Lower lobe of right lung (tissue), 2 donors: ENCODE measurements at regions not wholly inside any gene's neighbourhood (a gene's known extent, or its start where the extent isn't known, plus 50 kb on each side); places are given as distances from the start of the nearest gene placed in this dataset.

ENCODE experiments used
- ATAC-seq, 2 donors: fragments of 200-7000 bp; cut with Tn5 transposase; one replicate each; pipeline ENCODE4 v1.9.1; 2020 to 2022; ENCODE audit warnings: mild to moderate bottlenecking in 2 of 2, moderate library complexity in 2 of 2
- DNase-seq: peaks from one replicate; pipeline ENCODE4 v3.0.0-alpha.2; 2020
- H3K27ac ChIP-seq: fragments of 200-600 bp; one replicate; pipeline ENCODE4 v1.8.0; 2022
- H3K27me3 ChIP-seq: fragments of 200-600 bp; one replicate; pipeline ENCODE4 v1.8.0; 2022; ENCODE audit warnings: low read depth
- H3K36me3 ChIP-seq: fragments of 200-600 bp; one replicate; pipeline ENCODE4 v1.8.0; 2022; ENCODE audit warnings: mild to moderate bottlenecking
- H3K4me1 ChIP-seq: fragments of 200-600 bp; one replicate; pipeline ENCODE4 v1.8.0; 2022
- H3K4me3 ChIP-seq: fragments of 200-600 bp; one replicate; pipeline ENCODE4 v1.8.0; 2022; ENCODE audit warnings: mild to moderate bottlenecking
- H3K9me3 ChIP-seq: fragments of 200-600 bp; one replicate; pipeline ENCODE4 v1.8.0; 2022
- CTCF ChIP-seq: fragments of 200-600 bp; IDR thresholded peaks from one replicate; pipeline ENCODE4 v1.8.0; 2022; ENCODE audit warnings: antibody characterized with exemption, mild to moderate bottlenecking
- intact Hi-C: fragments of 100-400 bp; cut with DNase I; formaldehyde crosslinking; loops from one replicate; pipeline ENCODE4 v1.11.0; 2022
- donor health status: DM: no; HTN: yes; CAD: no; lungs with severe emphysema.

GRCh38 chr5:81883371-81883770, 88.5 kb upstream of the ATG10 start:
- H3K27ac ChIP-seq, result no peak overlapping the region
- intact Hi-C loops, result no loop called here
- no peaks in the 10 kb centered on the region for H3K36me3 ChIP-seq
- no peak overlapping the region for H3K4me3 ChIP-seq
- no peaks in the 10 kb centered on the region for H3K4me1 ChIP-seq
- ATAC-seq (no peak), DNase-seq (no peak)
- no peaks in the 10 kb centered on the region for H3K27me3 ChIP-seq
- no peaks in the 10 kb centered on the region for H3K9me3 ChIP-seq
- TF ChIP-seq CTCF, result no peak

GRCh38 chr5:81881595-81881994, 90.2 kb upstream of the ATG10 start:
- Histone ChIP-seq H3K4me1 (no peaks in the 10 kb centered on the region), H3K27ac (no peak overlapping the region), H3K27me3 (no peaks in the 10 kb centered on the region), H3K9me3 (no peaks in the 10 kb centered on the region), H3K36me3 (no peaks in the 10 kb centered on the region), H3K4me3 (no peak overlapping the region)
- intact Hi-C loops, result no loop called here
- ATAC-seq (no peak), DNase-seq (no peak)
- TF ChIP-seq CTCF, result no peak

GRCh38 chr5:81879936-81880335, 91.9 kb upstream of the ATG10 start:
- intact Hi-C loops, result no loop called here
- no peaks in the 10 kb centered on the region for H3K9me3 ChIP-seq
- no peak overlapping the region for H3K27ac ChIP-seq
- no peak for TF ChIP-seq CTCF
- no peaks in the 10 kb centered on the region for H3K27me3 ChIP-seq
- no peaks in the 10 kb centered on the region for H3K36me3 ChIP-seq
- ATAC-seq, result no peak
- H3K4me1 ChIP-seq, result no peaks in the 10 kb centered on the region
- no peak for DNase-seq
- no peak overlapping the region for H3K4me3 ChIP-seq

- Histone ChIP-seq H3K4me1 (no peaks in the 10 kb centered on the region), H3K4me3 (no peak overlapping the region), H3K27me3 (no peaks in the 10 kb centered on the region), H3K9me3 (no peaks in the 10 kb centered on the region), H3K27ac (no peak overlapping the region), H3K36me3 (no peaks in the 10 kb centered on the region)
- DNase-seq, result no peak
- intact Hi-C loops, result no loop called here
- peak in 1 of 2 donors; percentile 45 for ATAC-seq
- TF ChIP-seq CTCF, result no peak
Observed at GRCh38 chr5:81878333-81878732, 93.5 kb upstream of the ATG10 start.

GRCh38 chr5:81866994-81867393, 104.8 kb upstream of the ATG10 start:
- no peak overlapping the region for H3K27ac ChIP-seq
- no peaks in the 10 kb centered on the region for H3K27me3 ChIP-seq
- ATAC-seq (no peak), DNase-seq (no peak)
- no peaks in the 10 kb centered on the region for H3K4me1 ChIP-seq
- TF ChIP-seq CTCF, result no peak
- no peaks in the 10 kb centered on the region for H3K36me3 ChIP-seq
- no peak overlapping the region for H3K4me3 ChIP-seq
- H3K9me3 ChIP-seq, result no peaks in the 10 kb centered on the region
- intact Hi-C loops, result no loop called here

GRCh38 chr5:81860778-81861177, 109.9 kb upstream of the SSBP2 start:
- no peaks in the 10 kb centered on the region for H3K9me3 ChIP-seq
- intact Hi-C loops, result no loop called here
- H3K4me1 ChIP-seq, result peaks cover 14% of the 10 kb centered on the region
- no peak overlapping the region for H3K27ac ChIP-seq
- no peak for TF ChIP-seq CTCF
- H3K4me3 ChIP-seq, result no peak overlapping the region
- H3K27me3 ChIP-seq, result no peaks in the 10 kb centered on the region
- DNase-seq (no peak), ATAC-seq (no peak)
- no peaks in the 10 kb centered on the region for H3K36me3 ChIP-seq
